AG04449 (cell line): ENCODE measurements at regions not wholly inside any gene's neighbourhood (a gene's known extent, or its start where the extent isn't known, plus 50 kb on each side); places are given as distances from the start of the nearest gene placed in this dataset.

ENCODE experiments used
- CTCF ChIA-PET: fragments of 350-600 bp; formaldehyde crosslinking; extraction: SDS; loops from one replicate; lab custom pipeline; 2021; ENCODE audit warnings: antibody characterized with exemption; lab: Yijun Ruan, JAX
- POLR2A ChIA-PET: fragments of 400-600, 350-600 bp; formaldehyde crosslinking; extraction: SDS; loops from one replicate; lab custom pipeline; 2020; ENCODE audit warnings: antibody characterized with exemption, inconsistent platforms; lab: Yijun Ruan, JAX
- DNase-seq: peaks from one replicate; pipeline ENCODE4 v3.0.0-alpha.2; 2010; ENCODE audit warnings: low read depth, low spot score
- H3K4me3 ChIP-seq: 2 replicates; pipeline ENCODE4 v1.5.1; 2011; ENCODE audit warnings: low read depth, mild to moderate bottlenecking, control low read depth, low read length
- TF ChIP-seq, protein P1 (sequence below): IDR thresholded peaks from one replicate; pipeline ENCODE4 v1.5.1; 2011; ENCODE audit warnings: mild to moderate bottlenecking, moderate library complexity, low read length, control low read depth, inconsistent platforms; ENCODE audit not compliant: insufficient read depth; ENCODE audit errors: missing control alignments

DNA sequence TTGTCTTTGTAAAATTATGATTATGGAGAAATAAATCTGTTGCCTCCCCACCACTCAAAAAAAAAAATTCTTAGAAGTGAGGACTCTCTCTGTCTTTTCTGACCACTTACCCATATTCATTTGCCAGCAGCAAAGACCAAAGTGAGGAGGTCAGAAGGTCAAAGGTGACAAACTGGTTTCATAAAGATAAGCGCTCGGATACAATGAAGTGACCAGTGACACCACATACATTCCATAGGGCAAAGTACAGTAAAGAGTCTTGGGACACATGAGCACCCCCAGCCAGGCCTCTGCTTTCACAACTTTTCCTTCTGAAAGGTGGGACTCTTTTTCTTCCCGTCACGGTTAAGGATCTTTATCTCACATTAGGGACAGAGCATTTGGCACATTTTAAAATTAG, 75.9 kb upstream of the TCF4 start:
- ChIA-PET CTCF (no interaction called here), POLR2A (no interaction called here)
- H3K4me3 ChIP-seq, result no peak overlapping the region
- no peak for DNase-seq
- TF ChIP-seq, protein P1, sequence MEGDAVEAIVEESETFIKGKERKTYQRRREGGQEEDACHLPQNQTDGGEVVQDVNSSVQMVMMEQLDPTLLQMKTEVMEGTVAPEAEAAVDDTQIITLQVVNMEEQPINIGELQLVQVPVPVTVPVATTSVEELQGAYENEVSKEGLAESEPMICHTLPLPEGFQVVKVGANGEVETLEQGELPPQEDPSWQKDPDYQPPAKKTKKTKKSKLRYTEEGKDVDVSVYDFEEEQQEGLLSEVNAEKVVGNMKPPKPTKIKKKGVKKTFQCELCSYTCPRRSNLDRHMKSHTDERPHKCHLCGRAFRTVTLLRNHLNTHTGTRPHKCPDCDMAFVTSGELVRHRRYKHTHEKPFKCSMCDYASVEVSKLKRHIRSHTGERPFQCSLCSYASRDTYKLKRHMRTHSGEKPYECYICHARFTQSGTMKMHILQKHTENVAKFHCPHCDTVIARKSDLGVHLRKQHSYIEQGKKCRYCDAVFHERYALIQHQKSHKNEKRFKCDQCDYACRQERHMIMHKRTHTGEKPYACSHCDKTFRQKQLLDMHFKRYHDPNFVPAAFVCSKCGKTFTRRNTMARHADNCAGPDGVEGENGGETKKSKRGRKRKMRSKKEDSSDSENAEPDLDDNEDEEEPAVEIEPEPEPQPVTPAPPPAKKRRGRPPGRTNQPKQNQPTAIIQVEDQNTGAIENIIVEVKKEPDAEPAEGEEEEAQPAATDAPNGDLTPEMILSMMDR, result no peak

DNA sequence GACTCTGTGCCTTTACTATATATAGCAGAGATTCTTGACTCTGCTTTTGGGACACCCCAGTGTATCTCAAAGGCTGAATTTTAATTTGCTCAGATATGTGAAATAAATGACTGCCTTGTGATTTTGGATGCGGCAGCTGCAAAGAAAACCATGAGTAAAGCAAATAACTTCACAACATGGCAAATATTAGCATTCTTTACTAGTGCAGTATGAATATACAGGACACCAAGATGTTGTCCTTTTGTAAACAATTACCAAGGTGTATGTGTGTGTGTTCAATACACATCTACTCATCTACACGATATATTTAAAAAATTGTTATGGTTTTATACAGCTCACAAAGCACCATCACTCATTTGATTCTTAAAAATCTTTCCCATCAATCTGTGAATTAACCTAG, 70.6 kb upstream of the TCF4 start:
- CTCF ChIA-PET, result no interaction called here
- POLR2A ChIA-PET, result no interaction called here
- no peak for DNase-seq
- TF ChIP-seq, protein P1, result no peak
- H3K4me3 ChIP-seq, result no peak overlapping the region

DNA sequence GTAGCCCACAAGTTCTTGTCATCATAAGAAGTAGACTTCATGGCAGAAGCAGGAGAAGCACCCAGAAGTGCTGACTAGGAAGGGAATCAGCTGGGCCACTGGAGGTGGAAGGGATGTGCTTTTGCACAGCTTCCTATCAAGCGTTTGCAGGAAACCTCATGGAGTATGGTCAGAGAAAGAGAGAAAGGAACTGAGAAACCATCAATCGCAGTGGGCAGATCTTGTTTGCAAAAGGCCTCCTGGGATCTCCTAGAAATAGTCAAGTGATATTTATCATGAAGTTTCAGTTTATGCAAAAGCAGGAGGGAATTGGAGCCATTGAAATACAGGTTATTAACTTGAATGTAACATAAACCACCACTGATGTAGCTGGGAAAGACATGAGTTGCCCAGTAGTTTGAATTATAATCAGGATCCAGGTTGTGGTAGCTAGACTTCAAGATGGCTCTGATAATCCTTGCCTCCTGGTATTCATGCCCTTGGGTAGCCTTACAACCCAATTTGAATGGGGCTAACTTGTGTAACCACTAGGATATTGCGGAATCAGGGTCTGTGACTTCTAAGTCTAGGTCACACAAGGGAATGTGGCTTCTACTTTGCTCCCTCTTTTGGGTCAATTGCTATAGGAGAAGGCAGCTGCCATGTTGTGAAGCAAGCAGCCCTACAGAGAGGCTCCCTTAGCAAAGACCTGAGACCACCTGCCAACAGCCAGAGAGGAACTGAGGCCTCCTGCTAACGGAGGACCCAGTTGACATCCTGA, 69.8 kb upstream of the TCF4 start:
- POLR2A ChIA-PET, result no interaction called here
- CTCF ChIA-PET, result no interaction called here
- no peak overlapping the region for H3K4me3 ChIP-seq
- TF ChIP-seq, protein P1, result no peak
- DNase-seq, result no peak

DNA sequence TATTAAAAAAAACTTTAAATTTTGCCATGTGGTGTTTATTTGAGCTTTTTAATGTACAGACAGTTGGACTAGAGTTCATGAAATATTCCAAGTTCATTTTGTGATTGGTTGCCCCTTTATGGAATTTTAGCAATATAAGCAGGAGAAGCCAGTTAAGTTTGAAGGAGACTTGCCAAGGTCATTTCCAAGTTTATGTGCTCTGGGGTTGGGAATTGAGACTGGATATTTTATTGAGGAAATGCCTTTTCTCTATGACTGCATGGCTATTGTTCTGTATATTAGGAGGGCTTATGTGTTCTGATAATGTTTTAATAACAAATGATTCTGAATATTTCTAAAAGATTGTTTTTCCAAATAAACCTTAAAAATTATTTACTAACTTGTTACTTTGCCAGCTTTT, 67.0 kb upstream of the TCF4 start:
- ChIA-PET CTCF (interaction anchor here (0.7 kb wide), 2 partner anchors 127 to 239 kb away, joined by 3 to 4 read pairs; no protein-coding TSS in a partner anchor), POLR2A (no interaction called here)
- no peak for DNase-seq
- H3K4me3 ChIP-seq, result no peak overlapping the region
- TF ChIP-seq, protein P1, result no peak

DNA sequence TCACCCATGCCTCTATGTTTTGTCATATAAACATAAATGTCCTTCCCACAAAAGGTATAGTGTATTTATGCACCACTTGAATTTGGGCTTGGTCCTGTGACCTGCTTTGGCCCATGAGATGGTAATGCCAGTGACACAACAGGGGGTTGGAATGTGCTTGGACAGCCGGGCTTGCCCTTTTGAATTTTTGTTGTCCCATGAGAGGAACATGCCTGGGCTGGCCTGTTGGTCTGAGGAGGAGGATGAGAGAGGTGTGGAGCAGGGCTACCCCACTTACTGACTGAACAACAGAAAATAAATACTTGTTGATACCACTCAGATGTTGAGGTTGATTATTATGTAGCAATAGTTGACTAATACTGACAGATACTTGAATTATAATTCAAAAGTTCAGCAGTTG, 63.2 kb upstream of the TCF4 start:
- TF ChIP-seq, protein P1, result no peak
- no peak overlapping the region for H3K4me3 ChIP-seq
- ChIA-PET POLR2A (no interaction called here), CTCF (no interaction called here)
- no peak for DNase-seq

DNA sequence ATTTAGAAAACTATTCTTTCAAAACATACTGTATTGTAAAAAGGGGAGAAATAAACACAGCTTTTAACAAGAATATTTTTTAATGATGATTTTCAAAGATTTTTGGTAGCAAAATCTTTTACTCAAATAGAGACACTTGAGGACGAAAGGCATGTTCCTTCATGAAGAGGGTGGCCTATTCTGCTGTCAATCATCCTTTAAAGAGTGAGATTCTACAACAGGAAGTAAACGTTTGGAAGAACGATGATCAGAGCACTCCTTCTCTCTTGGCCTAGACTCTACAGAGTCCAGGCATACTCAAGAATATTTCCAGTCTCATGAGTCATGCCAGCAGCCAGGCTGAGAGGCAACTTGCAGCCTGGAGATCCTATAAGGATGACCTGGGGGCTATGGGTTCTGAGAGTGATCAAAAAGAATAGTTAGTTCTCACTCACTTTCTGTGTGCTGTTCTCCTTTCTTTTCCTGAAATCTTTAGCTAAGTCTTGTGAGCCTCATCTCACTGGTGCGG, 62.4 kb upstream of the TCF4 start:
- no peak overlapping the region for H3K4me3 ChIP-seq
- DNase-seq, result no peak
- ChIA-PET POLR2A (no interaction called here), CTCF (no interaction called here)
- TF ChIP-seq, protein P1, result no peak
